Thyroid gland (tissue), 4 donors: ENCODE measurements at regions not wholly inside any gene's neighbourhood (a gene's known extent, or its start where the extent isn't known, plus 50 kb on each side); places are given as distances from the start of the nearest gene placed in this dataset.

Experiments used
- DNase-seq, 2 donors: peaks; one replicate each; pipeline ENCODE4 v3.0.0-alpha.2; 2019
- H3K27ac ChIP-seq, 3 donors: fragments of 200-600 bp; sonication (generic); 1 replicate in 2 of 3; 2 replicates in 1 of 3; pipeline ENCODE4 v1.5.1; 2016 to 2019; ENCODE audit warnings: mild to moderate bottlenecking in 1 of 3, moderate library complexity in 1 of 3
- H3K27me3 ChIP-seq: fragments of 200-600 bp; sonication (generic); one replicate; pipeline ENCODE4 v1.5.1; 2019
- H3K36me3 ChIP-seq, 2 donors: fragments of 200-600 bp; sonication (generic); one replicate each; pipeline ENCODE4 v1.5.1; 2016 to 2019
- H3K4me1 ChIP-seq, 2 donors: fragments of 200-600 bp; sonication (generic); one replicate each; pipeline ENCODE4 v1.5.1; 2017 to 2019
- H3K4me3 ChIP-seq, 3 donors: fragments of 200-600 bp; sonication (generic); replicated peaks in 1 of 3; 1 replicate in 2 of 3; 2 replicates in 1 of 3; pipeline ENCODE4 v1.5.1; 2016; ENCODE audit warnings: mild to moderate bottlenecking in 1 of 3
- H3K9me3 ChIP-seq: fragments of 200-600 bp; sonication (generic); one replicate; pipeline ENCODE4 v1.5.1; 2017
- POLR2A ChIP-seq, 2 donors: fragments of 450-650 bp; IDR thresholded peaks; one replicate each; pipeline ENCODE4 v1.6.1; 2017; ENCODE audit warnings: antibody characterized with exemption in 2 of 2, mild to moderate bottlenecking in 2 of 2, moderate library complexity in 1 of 2
- WGBS, 2 donors: methylation state at CpG; one replicate each; pipeline ENCODE4 v1.1.5; 2017; 5-methylcytosine and 5-hydroxymethylcytosine counted together
- intact Hi-C: fragments of 100-400 bp; cut with DNase I; formaldehyde crosslinking; loops from one replicate; pipeline ENCODE4 v1.15.1; 2023
- TF ChIP-seq, protein P1 (sequence below), 6 experiments: fragments of 200-600 bp in 3 of 6; fragments of 450-650 bp in 3 of 6; sonication (generic) in 3 of 6; IDR thresholded peaks; one replicate each; pipeline ENCODE4 v1.5.1; 2016 to 2019; ENCODE audit warnings: antibody characterized with exemption in 6 of 6, mild to moderate bottlenecking in 2 of 6, inconsistent platforms in 1 of 6, moderate library complexity in 1 of 6

DNA sequence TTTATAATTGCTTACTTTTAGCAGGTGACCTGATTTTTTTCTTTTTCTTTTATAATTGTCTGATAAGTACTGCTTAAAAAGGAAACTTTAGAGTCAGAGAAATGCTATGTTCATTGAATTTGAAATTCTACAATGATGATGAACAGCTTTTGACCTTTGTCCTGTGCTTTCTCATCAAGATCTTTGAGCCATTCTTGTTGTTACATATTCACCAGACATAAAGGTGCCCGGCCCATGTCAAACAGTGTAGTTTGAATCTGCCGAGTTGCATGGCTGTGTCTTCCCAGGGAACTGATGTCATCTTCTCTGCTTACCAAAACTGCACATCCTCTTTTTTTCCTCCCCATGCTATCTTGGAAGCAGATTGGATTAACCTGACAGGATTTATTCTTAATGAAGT lies 163.6 kb downstream of the LRRC70 start:
- Histone ChIP-seq H3K4me3 (no peak overlapping the region), H3K9me3 (no peaks in the 10 kb centered on the region), H3K4me1 (no peaks in the 10 kb centered on the region), H3K36me3 (no peaks in the 10 kb centered on the region), H3K27me3 (no peaks in the 10 kb centered on the region), H3K27ac (no peak overlapping the region)
- WGBS, 2 donors = 87 to 98% methylated on average over 2 of the region's 2 CpGs
- DNase-seq = no peak
- intact Hi-C loops = no loop called here
- TF ChIP-seq POLR2A (IDR thresholded peaks at IDR 0.05) = no peak
- TF ChIP-seq, protein P1, sequence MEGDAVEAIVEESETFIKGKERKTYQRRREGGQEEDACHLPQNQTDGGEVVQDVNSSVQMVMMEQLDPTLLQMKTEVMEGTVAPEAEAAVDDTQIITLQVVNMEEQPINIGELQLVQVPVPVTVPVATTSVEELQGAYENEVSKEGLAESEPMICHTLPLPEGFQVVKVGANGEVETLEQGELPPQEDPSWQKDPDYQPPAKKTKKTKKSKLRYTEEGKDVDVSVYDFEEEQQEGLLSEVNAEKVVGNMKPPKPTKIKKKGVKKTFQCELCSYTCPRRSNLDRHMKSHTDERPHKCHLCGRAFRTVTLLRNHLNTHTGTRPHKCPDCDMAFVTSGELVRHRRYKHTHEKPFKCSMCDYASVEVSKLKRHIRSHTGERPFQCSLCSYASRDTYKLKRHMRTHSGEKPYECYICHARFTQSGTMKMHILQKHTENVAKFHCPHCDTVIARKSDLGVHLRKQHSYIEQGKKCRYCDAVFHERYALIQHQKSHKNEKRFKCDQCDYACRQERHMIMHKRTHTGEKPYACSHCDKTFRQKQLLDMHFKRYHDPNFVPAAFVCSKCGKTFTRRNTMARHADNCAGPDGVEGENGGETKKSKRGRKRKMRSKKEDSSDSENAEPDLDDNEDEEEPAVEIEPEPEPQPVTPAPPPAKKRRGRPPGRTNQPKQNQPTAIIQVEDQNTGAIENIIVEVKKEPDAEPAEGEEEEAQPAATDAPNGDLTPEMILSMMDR (IDR thresholded peaks at IDR 0.05) = no peak

DNA sequence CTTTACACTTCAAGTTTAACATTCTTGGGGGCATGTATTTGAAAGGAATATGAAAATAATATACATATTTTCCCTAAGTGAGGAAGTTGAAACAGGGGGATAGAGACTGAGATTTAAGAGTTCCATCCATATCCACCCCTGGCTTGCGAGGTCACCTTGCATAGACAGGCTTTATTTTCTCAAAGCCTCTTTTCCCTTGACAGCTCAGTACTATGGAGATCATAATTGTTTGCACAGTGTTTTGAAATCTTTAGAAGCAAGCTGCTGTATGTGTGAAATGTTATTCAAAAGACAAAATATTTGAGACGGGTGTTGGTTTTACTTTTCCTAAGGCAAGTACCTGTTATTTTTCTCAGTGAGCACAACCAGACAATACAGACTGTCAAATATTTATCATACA lies 163.1 kb downstream of the LRRC70 start:
- no peak for TF ChIP-seq POLR2A (IDR thresholded peaks at IDR 0.05)
- TF ChIP-seq, protein P1 (IDR thresholded peaks at IDR 0.05) = no peak
- DNase-seq = no peak
- Histone ChIP-seq H3K27me3 (no peaks in the 10 kb centered on the region), H3K4me3 (no peak overlapping the region), H3K9me3 (no peaks in the 10 kb centered on the region), H3K36me3 (no peaks in the 10 kb centered on the region), H3K27ac (no peak overlapping the region), H3K4me1 (no peaks in the 10 kb centered on the region)
- intact Hi-C loops = no loop called here
- 86 to 90% methylated on average over 2 of the region's 2 CpGs for WGBS, 2 donors

DNA sequence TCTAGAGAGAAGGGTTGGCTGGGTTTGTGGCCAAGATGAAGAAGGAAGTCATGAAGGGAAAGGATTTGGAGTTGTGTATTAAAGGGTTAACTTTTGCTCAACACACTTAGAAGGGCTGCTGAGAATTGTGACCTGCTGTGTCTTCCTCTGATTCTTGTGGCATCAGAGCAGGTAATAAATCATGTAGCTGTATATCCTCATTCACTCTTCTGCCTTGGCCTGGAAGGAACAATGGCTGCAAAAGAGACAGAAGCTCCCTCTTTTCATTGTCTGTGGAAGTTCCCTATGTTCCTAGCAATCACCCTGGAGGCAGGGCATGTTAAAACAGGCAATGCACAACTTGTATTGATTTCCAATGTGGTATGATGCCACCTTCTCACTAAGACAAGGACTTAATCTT lies 159.1 kb downstream of the LRRC70 start:
- intact Hi-C loops = no loop called here
- DNase-seq = no peak
- no peak for TF ChIP-seq POLR2A (IDR thresholded peaks at IDR 0.05)
- TF ChIP-seq, protein P1 (IDR thresholded peaks at IDR 0.05) = no peak
- no peak overlapping the region for H3K4me3 ChIP-seq
- no peaks in the 10 kb centered on the region for H3K9me3 ChIP-seq
- H3K36me3 ChIP-seq = no peaks in the 10 kb centered on the region
- H3K27me3 ChIP-seq = no peaks in the 10 kb centered on the region
- H3K4me1 ChIP-seq = no peaks in the 10 kb centered on the region
- no peak overlapping the region for H3K27ac ChIP-seq

DNA sequence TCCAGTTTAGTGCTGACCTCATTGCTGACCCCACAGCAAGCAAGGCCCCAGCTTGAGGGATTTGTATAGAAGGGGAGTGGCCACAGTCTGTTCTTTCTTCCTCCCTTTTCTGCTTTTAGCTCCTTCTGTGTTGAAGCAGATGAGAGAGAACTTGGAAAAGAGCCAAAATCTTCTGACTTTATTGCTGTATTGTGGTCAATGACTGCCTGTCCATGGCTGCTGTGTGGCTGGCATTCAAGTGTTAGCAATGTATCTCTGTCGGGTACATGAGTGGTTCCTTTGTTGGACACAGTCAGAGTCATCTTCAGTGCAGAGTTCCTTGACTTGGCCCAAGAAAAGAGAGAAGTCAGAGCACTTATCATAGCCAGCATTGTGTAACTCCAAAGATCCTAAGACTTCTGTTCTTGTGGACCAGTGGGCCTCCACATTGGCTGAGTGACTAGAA lies 154.1 kb downstream of the LRRC70 start:
- Histone ChIP-seq H3K4me1 (no peaks in the 10 kb centered on the region), H3K36me3 (no peaks in the 10 kb centered on the region), H3K27ac (no peak overlapping the region), H3K27me3 (no peaks in the 10 kb centered on the region), H3K9me3 (no peaks in the 10 kb centered on the region), H3K4me3 (no peak overlapping the region)
- WGBS, 2 donors = 31 to 75% methylated on average over 1 of the region's 1 CpG
- intact Hi-C loops = no loop called here
- TF ChIP-seq, protein P1 (IDR thresholded peaks at IDR 0.05) = no peak
- no peak for TF ChIP-seq POLR2A (IDR thresholded peaks at IDR 0.05)
- no peak for DNase-seq

DNA sequence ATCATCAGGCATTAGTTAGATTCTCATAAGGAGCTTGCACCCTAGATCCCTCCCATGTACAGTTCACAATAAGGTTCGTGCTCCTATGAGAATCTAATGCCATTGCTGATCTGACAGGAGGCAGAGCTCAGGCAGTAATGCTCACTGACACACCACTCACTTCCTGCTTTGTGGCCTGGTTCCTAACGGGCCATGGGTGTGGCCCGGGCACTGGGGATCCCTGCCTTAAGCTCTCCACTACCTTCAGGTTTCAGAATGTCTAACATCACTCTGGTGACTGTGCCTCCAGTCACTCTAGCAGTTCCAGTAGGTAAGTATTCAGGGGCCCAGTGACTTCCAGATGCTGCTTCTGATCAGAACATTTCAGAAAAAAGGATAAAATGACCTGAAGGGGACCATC lies 152.4 kb downstream of the LRRC70 start:
- no peak overlapping the region for H3K4me3 ChIP-seq
- no peaks in the 10 kb centered on the region for H3K27me3 ChIP-seq
- no peak overlapping the region for H3K27ac ChIP-seq
- intact Hi-C loops = no loop called here
- no peaks in the 10 kb centered on the region for H3K9me3 ChIP-seq
- WGBS, 2 donors = 69 to 84% methylated on average over 3 of the region's 3 CpGs
- H3K36me3 ChIP-seq = no peaks in the 10 kb centered on the region
- no peak for DNase-seq
- H3K4me1 ChIP-seq = no peaks in the 10 kb centered on the region
- TF ChIP-seq, protein P1 (IDR thresholded peaks at IDR 0.05) = no peak
- TF ChIP-seq POLR2A (IDR thresholded peaks at IDR 0.05) = no peak
